ENCODE measurements at regions not wholly inside any gene's neighbourhood (a gene's known extent, or its start where the extent isn't known, plus 50 kb on each side); places are given as distances from the start of the nearest gene placed in this dataset.
A peak's percentile ranks its signal among the peaks of the same experiment; 100 is the strongest.
"Not testable (repeated sequence)": the region's sequence is repeated elsewhere in the genome, so short reads cannot be mapped to it uniquely, and the experiment has no call there.

DNA sequence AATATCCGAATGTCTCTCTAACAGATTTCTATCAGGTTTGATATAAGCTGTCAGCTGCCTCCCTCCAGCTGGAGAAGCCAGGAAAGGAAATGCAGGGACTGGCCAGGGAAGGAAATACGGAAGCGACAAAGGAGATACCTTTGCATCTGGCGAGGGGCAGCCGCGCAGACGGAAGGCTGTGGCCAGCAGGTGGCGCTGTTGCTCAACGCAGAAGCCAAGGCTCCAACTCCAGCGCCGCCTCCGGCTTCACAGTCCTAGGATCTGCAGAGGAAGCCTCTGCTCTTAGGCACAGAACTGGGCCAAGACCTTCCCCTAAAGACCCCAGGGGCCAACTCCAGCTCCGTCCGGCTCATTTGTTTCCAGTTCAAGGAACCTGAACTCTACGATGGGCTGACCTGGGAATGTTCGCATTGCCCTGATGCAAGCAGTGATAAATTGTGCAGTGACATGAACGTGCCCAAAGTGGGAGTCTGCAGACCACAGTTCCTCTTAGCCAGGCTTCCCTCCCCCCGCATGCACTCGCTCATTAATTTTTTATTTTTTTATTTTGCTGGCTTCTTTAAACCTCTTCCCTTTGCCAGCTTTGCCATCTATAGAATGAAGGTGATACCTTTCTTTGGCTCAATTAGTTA is 97.3 kb upstream of the LYZL2 start:
- intact Hi-C loops (cut with DNase I; ENCODE audit: low total_unique reads); H3K4me1 ChIP-seq; H3K9me3 ChIP-seq; H3K36me3 ChIP-seq (ENCODE audit: low read depth, missing control alignments); H3K4me3 ChIP-seq; H3K27me3 ChIP-seq; H3K27ac ChIP-seq: not testable (repeated sequence)
- TF ChIP-seq, protein P1, sequence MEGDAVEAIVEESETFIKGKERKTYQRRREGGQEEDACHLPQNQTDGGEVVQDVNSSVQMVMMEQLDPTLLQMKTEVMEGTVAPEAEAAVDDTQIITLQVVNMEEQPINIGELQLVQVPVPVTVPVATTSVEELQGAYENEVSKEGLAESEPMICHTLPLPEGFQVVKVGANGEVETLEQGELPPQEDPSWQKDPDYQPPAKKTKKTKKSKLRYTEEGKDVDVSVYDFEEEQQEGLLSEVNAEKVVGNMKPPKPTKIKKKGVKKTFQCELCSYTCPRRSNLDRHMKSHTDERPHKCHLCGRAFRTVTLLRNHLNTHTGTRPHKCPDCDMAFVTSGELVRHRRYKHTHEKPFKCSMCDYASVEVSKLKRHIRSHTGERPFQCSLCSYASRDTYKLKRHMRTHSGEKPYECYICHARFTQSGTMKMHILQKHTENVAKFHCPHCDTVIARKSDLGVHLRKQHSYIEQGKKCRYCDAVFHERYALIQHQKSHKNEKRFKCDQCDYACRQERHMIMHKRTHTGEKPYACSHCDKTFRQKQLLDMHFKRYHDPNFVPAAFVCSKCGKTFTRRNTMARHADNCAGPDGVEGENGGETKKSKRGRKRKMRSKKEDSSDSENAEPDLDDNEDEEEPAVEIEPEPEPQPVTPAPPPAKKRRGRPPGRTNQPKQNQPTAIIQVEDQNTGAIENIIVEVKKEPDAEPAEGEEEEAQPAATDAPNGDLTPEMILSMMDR (IDR thresholded peaks at IDR 0.05) = peak in 2 of 3 experiments; percentile 42 to 69
- peak; percentile 90 for DNase-seq
- 2 to 6% methylated on average over 13 to 19 of the region's 19 CpGs for WGBS, 2 donors

DNA sequence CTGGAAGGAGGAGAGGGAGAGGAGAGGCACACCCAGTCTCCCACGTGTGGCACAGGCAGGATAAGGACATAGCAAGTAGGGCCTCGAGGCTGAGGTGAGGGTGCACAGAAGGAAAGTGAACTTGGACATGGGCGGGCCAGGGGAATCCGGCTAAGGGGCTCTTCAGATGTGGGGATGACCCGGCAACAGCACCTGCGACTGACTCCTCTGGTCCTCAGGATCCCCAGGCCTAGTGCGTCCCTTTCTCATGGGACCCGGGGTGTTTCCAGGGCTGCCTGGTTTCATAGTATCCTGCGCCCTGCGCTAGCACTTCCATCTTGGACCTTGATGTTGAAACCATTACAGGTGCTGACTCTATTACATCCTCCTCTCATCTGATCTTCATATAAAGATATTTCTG is 96.1 kb upstream of the LYZL2 start:
- 58 to 81% methylated on average over 10 of the region's 10 CpGs for WGBS, 2 donors
- Histone ChIP-seq H3K4me1 (no peaks in the 10 kb centered on the region), H3K9me3 (no peaks in the 10 kb centered on the region), H3K27ac (no peak overlapping the region), H3K36me3 (ENCODE audit: low read depth, missing control alignments) (no peaks in the 10 kb centered on the region), H3K4me3 (no peak overlapping the region), H3K27me3 (no peaks in the 10 kb centered on the region)
- TF ChIP-seq, protein P1 (IDR thresholded peaks at IDR 0.05) = no peak
- no peak for TF ChIP-seq POLR2A (IDR thresholded peaks at IDR 0.05)
- intact Hi-C loops (cut with DNase I; ENCODE audit: low total_unique reads) = no loop called here
- DNase-seq = no peak

DNA sequence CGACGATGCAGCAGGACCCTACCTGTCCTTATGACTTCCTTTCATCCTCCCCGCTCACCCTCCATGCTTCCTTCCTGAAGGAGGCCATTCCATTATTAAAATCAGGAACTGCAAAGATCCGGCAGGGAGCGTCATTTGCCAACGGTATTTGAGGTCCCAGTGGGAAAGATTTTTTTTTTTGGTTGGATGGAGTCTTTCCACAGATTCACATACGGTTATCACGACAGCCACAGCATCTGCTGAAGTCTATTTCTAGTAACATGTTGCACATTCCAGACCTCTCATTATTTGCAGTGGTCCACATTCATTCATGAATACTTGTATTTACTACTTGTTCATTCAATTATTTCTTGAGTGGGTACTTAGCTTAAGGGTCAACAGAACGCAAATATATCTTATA is 94.7 kb upstream of the LYZL2 start:
- no peak overlapping the region for H3K27ac ChIP-seq
- DNase-seq = no peak
- no peaks in the 10 kb centered on the region for H3K36me3 ChIP-seq (ENCODE audit: low read depth, missing control alignments)
- no peaks in the 10 kb centered on the region for H3K9me3 ChIP-seq
- H3K4me3 ChIP-seq = no peak overlapping the region
- 64 to 82% methylated on average over 9 of the region's 9 CpGs for WGBS, 2 donors
- no peaks in the 10 kb centered on the region for H3K27me3 ChIP-seq
- intact Hi-C loops (cut with DNase I; ENCODE audit: low total_unique reads) = no loop called here
- TF ChIP-seq, protein P1 (IDR thresholded peaks at IDR 0.05) = no peak
- no peak for TF ChIP-seq POLR2A (IDR thresholded peaks at IDR 0.05)
- no peaks in the 10 kb centered on the region for H3K4me1 ChIP-seq

DNA sequence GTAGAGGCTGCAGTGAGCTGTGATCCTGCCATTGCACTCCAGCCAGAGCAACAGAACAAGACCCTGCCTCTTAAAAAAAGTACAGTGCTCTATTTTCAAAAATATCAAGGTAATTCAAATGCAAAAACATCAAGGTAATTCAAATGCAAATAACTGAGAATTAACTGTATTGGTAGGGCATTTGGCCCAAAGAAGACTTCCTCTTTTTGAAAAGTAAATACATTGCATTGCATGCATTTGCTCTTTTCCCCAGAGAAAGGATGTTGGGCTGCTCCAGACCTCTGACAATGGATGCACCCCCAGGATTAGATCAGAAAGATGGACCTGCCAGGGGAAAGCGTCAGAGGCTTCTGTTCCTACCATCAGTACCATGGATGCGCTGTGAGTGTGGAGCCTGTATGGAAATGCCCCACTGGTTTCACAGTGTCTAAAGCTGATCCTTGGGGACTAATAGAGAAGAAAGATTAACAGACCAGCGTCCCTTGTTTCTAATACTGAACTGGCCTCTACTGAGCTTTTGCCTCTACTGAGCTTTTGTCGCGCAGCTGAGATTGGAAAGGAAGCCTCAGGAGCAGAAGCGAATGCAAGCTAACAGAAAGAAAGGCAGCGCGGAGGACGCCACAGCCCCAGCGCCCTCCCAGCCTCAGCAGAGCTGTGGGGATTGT is 93.5 kb upstream of the LYZL2 start:
- no peaks in the 10 kb centered on the region for H3K4me1 ChIP-seq
- WGBS, 2 donors = 78 to 91% methylated on average over 10 of the region's 10 CpGs
- no peaks in the 10 kb centered on the region for H3K27me3 ChIP-seq
- no peaks in the 10 kb centered on the region for H3K9me3 ChIP-seq
- no peak for TF ChIP-seq POLR2A (IDR thresholded peaks at IDR 0.05)
- no peaks in the 10 kb centered on the region for H3K36me3 ChIP-seq (ENCODE audit: low read depth, missing control alignments)
- H3K27ac ChIP-seq = no peak overlapping the region
- DNase-seq = no peak
- H3K4me3 ChIP-seq = no peak overlapping the region
- intact Hi-C loops (cut with DNase I; ENCODE audit: low total_unique reads) = no loop called here

DNA sequence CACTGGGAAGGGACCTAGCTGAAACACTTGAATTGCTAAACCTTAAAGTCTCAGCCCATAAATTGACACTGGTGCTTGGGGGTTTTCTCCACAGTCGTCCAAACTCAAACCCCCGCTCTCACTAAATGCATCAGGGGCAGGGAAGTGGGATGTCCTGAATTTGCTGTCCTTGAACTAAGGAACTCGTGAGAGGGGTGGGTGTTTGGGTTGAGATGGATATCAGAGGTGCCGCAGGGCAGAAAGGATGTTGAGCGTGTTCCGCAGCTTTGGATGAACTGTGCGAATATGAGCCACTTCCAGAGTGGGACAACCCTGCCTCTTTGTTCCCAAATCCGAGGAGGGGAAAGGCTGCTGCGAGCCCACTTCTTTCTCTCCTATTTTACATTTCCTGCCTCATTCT is 90.3 kb upstream of the LYZL2 start:
- intact Hi-C loops (cut with DNase I; ENCODE audit: low total_unique reads) = no loop called here
- Histone ChIP-seq H3K27ac (no peak overlapping the region), H3K4me1 (no peaks in the 10 kb centered on the region), H3K4me3 (no peak overlapping the region), H3K9me3 (no peaks in the 10 kb centered on the region), H3K27me3 (no peaks in the 10 kb centered on the region), H3K36me3 (ENCODE audit: low read depth, missing control alignments) (no peaks in the 10 kb centered on the region)
- WGBS, 2 donors = 66 to 69% methylated on average over 9 of the region's 9 CpGs
- TF ChIP-seq POLR2A (IDR thresholded peaks at IDR 0.05) = no peak
- TF ChIP-seq, protein P1 (IDR thresholded peaks at IDR 0.05) = no peak
- DNase-seq = no peak
